H1 (cell line): ENCODE measurements at regions not wholly inside any gene's neighbourhood (a gene's known extent, or its start where the extent isn't known, plus 50 kb on each side); places are given as distances from the start of the nearest gene placed in this dataset.

Experiments
- CTCF ChIA-PET: fragments of 300-600 bp; sonication (Branson Sonifier 250); formaldehyde crosslinking; loops from one replicate; lab custom pipeline; 2021; ENCODE audit not compliant: partially characterized antibody; lab: Charles Lee
- POLR2A ChIA-PET: fragments of 300-600 bp; sonication (Branson Sonifier 250); formaldehyde crosslinking; loops from one replicate; lab custom pipeline; 2021; ENCODE audit warnings: inconsistent platforms; ENCODE audit not compliant: partially characterized antibody; lab: Charles Lee
- DNase-seq, 2 experiments: peaks; one replicate each; pipeline versions ENCODE4 v3.0.0 to v3.0.0-alpha.2; 2010 to 2022; ENCODE audit warnings: low spot score in 2 of 2, low read depth in 1 of 2, mixed read lengths in 1 of 2
- FAIRE-seq: peaks from 2 replicates; lab custom pipeline; 2011; peaks lifted over from hg19 to GRCh38; lab: Jason Lieb, UNC
- H2AFZ ChIP-seq: 2 replicates; pipeline ENCODE4 v1.8.1; 2012; ENCODE audit warnings: low read length, inconsistent platforms
- H2AK5ac ChIP-seq: 2 replicates; pipeline ENCODE4 v1.6.1; 2013; ENCODE audit warnings: low read depth, low read length
- H2BK120ac ChIP-seq: replicated peaks from 2 replicates; pipeline ENCODE3; 2013; ENCODE audit warnings: low read depth, low read length, inconsistent platforms
- H2BK12ac ChIP-seq: 2 replicates; pipeline ENCODE4 v1.6.1; 2013; ENCODE audit warnings: low read depth, low read length
- H2BK15ac ChIP-seq: 2 replicates; pipeline ENCODE4 v1.6.1; 2013; ENCODE audit warnings: low read length
- H2BK20ac ChIP-seq: 2 replicates; pipeline ENCODE4 v1.6.1; 2013; ENCODE audit warnings: low read length
- H2BK5ac ChIP-seq: 2 replicates; pipeline ENCODE4 v1.6.1; 2013; ENCODE audit warnings: low read depth, low read length
- H3K14ac ChIP-seq: 2 replicates; pipeline ENCODE4 v1.6.1; 2013; ENCODE audit warnings: inconsistent platforms; ENCODE audit not compliant: insufficient read length
- H3K18ac ChIP-seq: 2 replicates; pipeline ENCODE4 v1.6.1; 2013; ENCODE audit warnings: low read length; ENCODE audit errors: extremely low read depth
- H3K23ac ChIP-seq: 2 replicates; pipeline ENCODE4 v1.6.1; 2013; ENCODE audit warnings: inconsistent platforms; ENCODE audit not compliant: insufficient read length
- H3K23me2 ChIP-seq: 2 replicates; pipeline ENCODE4 v1.6.1; 2013; ENCODE audit warnings: low read depth, low read length
- H3K27ac ChIP-seq: 2 replicates; pipeline ENCODE4 v1.6.1; 2011; ENCODE audit warnings: low read depth, low read length, inconsistent platforms
- H3K27me3 ChIP-seq, 4 experiments: replicated peaks in 1 of 4; 1 replicate in 1 of 4; 2 replicates in 3 of 4; pipeline versions ENCODE4 v1.6.1 to v1.8.1; 2011 to 2013; ENCODE audit warnings: low read length in 3 of 4, mild to moderate bottlenecking in 3 of 4, inconsistent platforms in 2 of 4, mixed read lengths in 2 of 4, moderate library complexity in 1 of 4; ENCODE audit not compliant: control insufficient read depth in 3 of 4, insufficient read depth in 3 of 4; ENCODE audit errors: extremely low read depth in 1 of 4
- H3K36me3 ChIP-seq, 4 experiments: 2 replicates each; pipeline versions ENCODE4 v1.6.1 to v1.8.1; 2011 to 2013; ENCODE audit warnings: mild to moderate bottlenecking in 4 of 4, low read length in 3 of 4, moderate library complexity in 2 of 4, control low read depth in 1 of 4, inconsistent platforms in 1 of 4; ENCODE audit not compliant: insufficient read depth in 4 of 4, control insufficient read depth in 2 of 4
- H3K4ac ChIP-seq: replicated peaks from 2 replicates; pipeline ENCODE3; 2013; ENCODE audit warnings: low read length, low read depth, mixed read lengths, inconsistent platforms; ENCODE audit not compliant: insufficient read length
- H3K4me1 ChIP-seq, 4 experiments: replicated peaks in 1 of 4; 1 replicate in 1 of 4; 2 replicates in 3 of 4; pipeline versions ENCODE4 v1.6.1 to v1.8.1; 2011 to 2013; ENCODE audit warnings: low read length in 3 of 4, inconsistent platforms in 2 of 4, mixed read lengths in 1 of 4; ENCODE audit not compliant: insufficient read depth in 4 of 4, control insufficient read depth in 3 of 4
- H3K4me2 ChIP-seq, 2 experiments: 2 replicates each; pipeline versions ENCODE4 v1.6.1 to v1.8.1; 2011 to 2013; ENCODE audit warnings: low read depth in 2 of 2, low read length in 2 of 2, control low read depth in 1 of 2, inconsistent platforms in 1 of 2, mild to moderate bottlenecking in 1 of 2; ENCODE audit not compliant: insufficient read depth in 1 of 2
- H3K4me3 ChIP-seq, 4 experiments: fragments of 200-600, 300-600 bp in 1 of 4; sonication (generic), shearing (Covaris generic), sonication (Bioruptor Twin) in 1 of 4; 2 replicates each; pipeline versions ENCODE4 v1.5.1 to v1.8.1; 2011 to 2016; ENCODE audit warnings: low read length in 4 of 4, low read depth in 3 of 4, control low read depth in 2 of 4, inconsistent platforms in 2 of 4, mild to moderate bottlenecking in 2 of 4, mixed read lengths in 1 of 4, moderate library complexity in 1 of 4; ENCODE audit not compliant: insufficient read depth in 2 of 4; ENCODE audit errors: extremely low read depth in 1 of 4
- H3K56ac ChIP-seq: replicated peaks from 2 replicates; pipeline ENCODE3; 2013; ENCODE audit warnings: low read depth, mild to moderate bottlenecking, mixed read lengths, low read length, inconsistent platforms; ENCODE audit not compliant: insufficient read length
- H3K79me1 ChIP-seq: 2 replicates; pipeline ENCODE4 v1.6.1; 2013; ENCODE audit warnings: low read depth, low read length, control low read depth
- H3K79me2 ChIP-seq, 2 experiments: 2 replicates each; pipeline versions ENCODE4 v1.6.1 to v1.8.1; 2012 to 2013; ENCODE audit warnings: low read length in 2 of 2, mild to moderate bottlenecking in 2 of 2, inconsistent platforms in 1 of 2; ENCODE audit not compliant: insufficient read depth in 2 of 2, control insufficient read depth in 1 of 2
- H3K9ac ChIP-seq, 4 experiments: replicated peaks in 1 of 4; 1 replicate in 1 of 4; 2 replicates in 3 of 4; pipeline versions ENCODE4 v1.6.1 to v1.8.1; 2011 to 2013; ENCODE audit warnings: low read depth in 3 of 4, low read length in 3 of 4, control low read depth in 2 of 4, mild to moderate bottlenecking in 2 of 4, moderate library complexity in 2 of 4, inconsistent platforms in 1 of 4; ENCODE audit errors: extremely low read depth in 1 of 4
- H3K9me3 ChIP-seq, 2 experiments: 2 replicates each; pipeline versions ENCODE4 v1.6.1 to v1.8.1; 2012 to 2013; ENCODE audit warnings: mild to moderate bottlenecking in 2 of 2, moderate library complexity in 2 of 2, control low read depth in 1 of 2, inconsistent platforms in 1 of 2, low read depth in 1 of 2, low read length in 1 of 2, mixed read lengths in 1 of 2; ENCODE audit not compliant: insufficient read depth in 2 of 2
- H4K20me1 ChIP-seq, 2 experiments: replicated peaks in 1 of 2; 2 replicates each; pipeline versions ENCODE3 to v1.8.1; 2011 to 2013; ENCODE audit warnings: inconsistent platforms in 2 of 2, low read length in 2 of 2, mild to moderate bottlenecking in 1 of 2; ENCODE audit not compliant: insufficient read depth in 2 of 2, control insufficient read depth in 1 of 2
- H4K5ac ChIP-seq: 2 replicates; pipeline ENCODE4 v1.6.1; 2013; ENCODE audit warnings: low read length, low read depth, mixed read lengths, inconsistent platforms; ENCODE audit not compliant: insufficient read length
- H4K8ac ChIP-seq: 2 replicates; pipeline ENCODE4 v1.8.0; 2013; ENCODE audit warnings: mild to moderate bottlenecking, moderate library complexity, low read length, inconsistent platforms; ENCODE audit not compliant: insufficient read depth; ENCODE audit errors: extremely low read depth
- H4K91ac ChIP-seq: replicated peaks from 2 replicates; pipeline ENCODE3; 2013; ENCODE audit warnings: low read length, mixed read lengths, inconsistent platforms; ENCODE audit not compliant: insufficient read length
- BRCA1 ChIP-seq: IDR thresholded peaks from 2 replicates; pipeline ENCODE4 v1.6.1; 2012; ENCODE audit warnings: low read depth, low read length, improper control_type of control experiment
- E2F6 ChIP-seq: IDR thresholded peaks from 2 replicates; pipeline ENCODE4 v1.6.1; 2012; ENCODE audit warnings: inconsistent platforms
- KDM1A ChIP-seq: fragments of 200-600, 300-600 bp; sonication (generic); IDR thresholded peaks from 2 replicates; pipeline ENCODE4 v1.7.1; 2016; ENCODE audit warnings: mild to moderate bottlenecking, low read length, borderline replicate concordance
- RFX5 ChIP-seq: IDR thresholded peaks from 2 replicates; pipeline ENCODE4 v1.6.1; 2011; ENCODE audit warnings: low read depth, low read length, improper control_type of control experiment, borderline replicate concordance

GRCh38 chr3:83320726-83321125 lies 1559.3 kb upstream of the GBE1 start:
- Histone ChIP-seq H3K4me2 (no peak overlapping the region), H2BK20ac (no peak overlapping the region), H2BK5ac (no peak overlapping the region), H4K5ac (no peak overlapping the region), H3K4me3 (no peak overlapping the region), H4K20me1 (no peaks in the 10 kb centered on the region), H3K79me2 (no peaks in the 10 kb centered on the region), H3K23me2 (no peaks in the 10 kb centered on the region), H2BK120ac (no peak overlapping the region), H3K36me3 (no peaks in the 10 kb centered on the region), H3K27me3 (no peaks in the 10 kb centered on the region), H3K4ac (no peak overlapping the region), H2BK15ac (no peak overlapping the region), H2BK12ac (no peak overlapping the region), H3K56ac (no peak overlapping the region), H4K91ac (no peak overlapping the region), H3K4me1 (no peaks in the 10 kb centered on the region), H3K23ac (no peak overlapping the region), H3K18ac (no peak overlapping the region), H3K14ac (no peak overlapping the region), H3K9ac (no peak overlapping the region), H3K27ac (no peak overlapping the region), H3K79me1 (no peaks in the 10 kb centered on the region), H3K9me3 (no peaks in the 10 kb centered on the region), H2AK5ac (no peak overlapping the region), H4K8ac (no peak overlapping the region), H2AFZ (no peak overlapping the region)
- ChIA-PET CTCF (interaction anchor here (0.6 to 0.7 kb wide), 2 partner anchors 11 to 83 kb away, joined by 3 to 4 read pairs; no protein-coding TSS in a partner anchor), POLR2A (no interaction called here)
- DNase-seq (no peak), FAIRE-seq (no peak)
- TF ChIP-seq E2F6 (no peak), BRCA1 (no peak), KDM1A (no peak), RFX5 (no peak)
